Right hindlimb (tissue), 1 donor: ENCODE measurements at regions not wholly inside any gene's neighbourhood (a gene's known extent, or its start where the extent isn't known, plus 50 kb on each side); places are given as distances from the start of the nearest gene placed in this dataset.
"Not testable (repeated sequence)": the region's sequence is repeated elsewhere in the genome, so short reads cannot be mapped to it uniquely, and the experiment has no call there.

Experiments used
- DNase-seq: peaks from one replicate; pipeline ENCODE4 v3.0.0-alpha.2; 2018

DNA sequence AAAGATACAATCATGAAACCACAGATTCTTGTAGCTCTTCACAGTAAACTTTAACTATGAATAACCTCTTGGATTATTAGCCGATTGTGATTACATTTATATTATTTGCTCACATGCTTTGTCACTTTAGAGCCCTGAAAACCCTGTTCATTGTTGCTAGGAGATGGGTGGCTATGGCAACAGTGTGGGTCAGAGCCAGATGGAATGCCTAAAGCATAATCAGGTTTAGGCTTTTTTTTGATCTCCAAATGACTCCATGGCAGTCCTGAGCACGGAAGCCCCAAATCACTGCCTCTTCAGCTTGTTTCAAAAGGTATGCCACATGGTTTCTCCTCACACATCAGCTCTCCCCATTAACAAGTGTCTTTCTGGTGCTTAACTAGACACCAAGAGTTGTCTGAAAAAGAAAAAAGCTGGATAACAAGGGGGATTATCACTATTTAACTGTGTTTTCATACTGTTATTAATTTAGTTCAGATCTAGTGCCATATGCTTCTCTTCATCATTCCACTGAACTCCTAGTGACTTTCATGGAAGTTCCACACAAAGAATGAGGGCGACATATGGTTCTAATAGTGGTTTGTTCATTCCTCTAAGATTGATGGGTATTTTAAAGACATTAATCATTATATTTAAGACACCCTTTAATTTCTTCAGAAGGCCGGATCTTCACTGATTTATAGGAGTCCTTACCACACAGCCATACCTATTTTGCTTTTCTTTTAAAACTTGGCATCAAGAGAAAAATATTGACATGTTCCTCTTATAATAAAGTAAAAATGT, 88.8 kb upstream of the PAM start:
- no peak for DNase-seq

DNA sequence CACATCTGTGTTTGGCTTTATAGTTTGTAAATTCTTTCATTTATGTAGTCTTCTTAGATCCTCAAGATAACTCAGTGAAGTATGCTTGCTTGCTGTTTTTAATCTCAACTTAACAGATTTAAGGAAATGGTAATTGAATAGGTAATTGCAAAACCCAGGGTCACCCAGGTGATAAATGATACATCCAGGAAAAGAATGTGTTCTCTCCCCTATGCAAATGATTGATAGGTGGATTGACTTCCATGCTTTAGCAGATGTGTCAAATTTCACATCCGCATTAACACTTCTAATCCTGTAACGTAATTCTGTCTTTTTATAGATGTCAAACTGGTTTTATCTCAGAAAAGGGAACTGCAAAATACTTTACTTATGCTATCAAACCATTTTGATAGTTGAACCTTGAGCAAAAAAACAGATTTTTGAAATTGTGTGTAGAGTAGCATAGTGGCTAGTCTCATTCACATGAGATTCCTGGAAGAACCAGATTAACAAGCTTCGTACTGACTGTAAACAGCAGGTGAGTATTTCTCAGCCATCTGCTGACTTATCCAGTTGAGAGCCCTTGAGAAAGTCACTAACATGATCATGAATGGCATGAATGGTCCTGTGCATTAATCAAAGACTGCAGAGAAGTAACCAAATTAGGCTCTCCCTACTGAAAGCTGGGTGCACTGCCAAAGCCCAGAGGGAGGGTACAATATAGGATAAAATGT, 86.7 kb upstream of the PAM start:
- no peak for DNase-seq

DNA sequence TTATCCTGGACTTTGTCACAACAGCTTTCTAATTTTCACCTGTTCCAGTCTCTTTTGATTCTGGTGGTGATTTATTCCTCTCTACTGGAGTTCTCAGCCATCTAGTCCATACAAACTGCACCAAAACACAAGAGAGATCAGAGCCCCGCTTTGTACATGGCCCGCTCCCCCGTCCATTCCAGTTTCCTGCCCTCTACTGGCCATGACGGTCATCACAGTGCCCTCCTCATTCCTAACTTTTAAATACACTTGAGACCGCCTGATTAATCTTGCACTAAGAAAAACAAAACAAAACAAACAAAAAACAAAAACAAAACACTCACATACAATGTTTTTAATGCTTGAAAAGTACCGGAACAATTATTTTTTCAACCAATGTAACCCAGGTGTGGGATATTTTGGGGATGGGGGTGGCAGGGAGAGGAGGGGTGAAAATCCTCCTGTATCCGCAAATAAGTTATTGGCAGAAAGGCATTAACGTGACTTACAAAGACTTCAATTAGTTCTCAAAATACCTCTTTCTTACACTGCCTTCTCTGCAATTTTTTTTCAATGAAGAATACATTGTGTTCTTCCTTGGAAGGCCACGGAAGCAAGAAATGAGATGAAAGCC, 84.8 kb upstream of the PAM start:
- DNase-seq, result no peak

DNA sequence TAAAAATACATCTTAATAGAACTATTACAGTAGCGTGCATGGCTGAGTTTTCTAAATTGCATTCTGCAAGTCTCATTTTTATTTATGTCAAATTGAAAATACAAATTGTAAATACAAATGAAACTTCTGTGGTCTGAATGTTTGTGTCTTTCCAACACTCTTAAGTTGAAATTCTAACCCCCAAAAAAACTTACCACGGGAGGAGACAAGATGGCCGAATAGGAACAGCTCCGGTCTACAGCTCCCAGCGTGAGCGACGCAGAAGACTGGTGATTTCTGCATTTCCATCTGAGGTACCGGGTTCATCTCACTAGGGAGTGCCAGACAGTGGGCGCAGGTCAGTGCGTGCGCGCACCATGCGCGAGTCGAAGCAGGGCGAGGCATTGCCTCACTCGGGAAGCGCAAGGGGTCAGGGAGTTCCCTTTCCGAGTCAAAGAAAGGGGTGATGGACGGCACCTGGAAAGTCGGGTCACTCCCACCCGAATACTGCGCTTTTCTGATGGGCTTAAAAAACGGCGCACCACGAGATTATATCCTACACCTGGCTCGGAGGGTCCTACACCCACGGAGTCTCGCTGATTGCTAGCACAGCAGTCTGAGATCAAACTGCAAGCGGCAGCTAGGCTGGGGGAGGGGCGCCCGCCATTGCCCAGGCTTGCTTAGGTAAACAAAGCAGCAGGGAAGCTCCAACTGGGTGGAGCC, 83.9 kb upstream of the PAM start:
- DNase-seq, result not testable (repeated sequence)

DNA sequence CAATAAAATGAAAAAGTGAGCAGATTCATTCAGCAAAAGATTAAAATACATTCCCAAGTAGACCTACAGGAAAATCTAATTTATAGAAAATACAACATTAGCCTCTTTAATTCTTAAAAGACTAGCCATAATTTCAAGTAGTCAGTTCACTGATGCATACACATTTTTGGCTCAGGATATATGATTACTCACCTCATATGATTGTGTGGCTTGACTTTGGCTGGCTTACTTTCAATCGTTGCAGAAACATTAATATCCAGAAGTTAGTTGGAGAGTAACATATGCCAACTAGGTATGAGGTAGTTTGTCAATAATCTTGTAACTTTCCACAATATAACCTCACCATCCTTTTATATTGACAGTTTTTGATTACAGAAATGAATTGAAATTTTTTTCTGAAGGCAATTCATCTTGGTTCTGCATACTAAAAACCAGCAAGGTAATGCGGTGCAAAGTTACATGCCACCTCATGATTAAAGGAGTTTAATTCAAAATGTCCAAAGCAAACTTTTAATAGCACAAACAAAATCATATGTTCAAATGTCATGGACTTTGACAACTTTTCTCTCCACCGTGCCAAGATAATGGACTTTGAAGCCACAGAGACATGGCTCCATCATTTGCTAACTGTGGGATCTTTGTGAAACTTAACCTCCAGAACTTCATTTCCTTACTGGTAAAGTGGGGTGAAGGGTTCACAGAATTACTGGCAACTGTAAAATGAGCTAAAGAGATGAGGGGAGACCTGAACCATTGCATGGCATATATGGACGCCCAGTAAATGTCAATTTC, 76.6 kb upstream of the PAM start:
- DNase-seq, result no peak

DNA sequence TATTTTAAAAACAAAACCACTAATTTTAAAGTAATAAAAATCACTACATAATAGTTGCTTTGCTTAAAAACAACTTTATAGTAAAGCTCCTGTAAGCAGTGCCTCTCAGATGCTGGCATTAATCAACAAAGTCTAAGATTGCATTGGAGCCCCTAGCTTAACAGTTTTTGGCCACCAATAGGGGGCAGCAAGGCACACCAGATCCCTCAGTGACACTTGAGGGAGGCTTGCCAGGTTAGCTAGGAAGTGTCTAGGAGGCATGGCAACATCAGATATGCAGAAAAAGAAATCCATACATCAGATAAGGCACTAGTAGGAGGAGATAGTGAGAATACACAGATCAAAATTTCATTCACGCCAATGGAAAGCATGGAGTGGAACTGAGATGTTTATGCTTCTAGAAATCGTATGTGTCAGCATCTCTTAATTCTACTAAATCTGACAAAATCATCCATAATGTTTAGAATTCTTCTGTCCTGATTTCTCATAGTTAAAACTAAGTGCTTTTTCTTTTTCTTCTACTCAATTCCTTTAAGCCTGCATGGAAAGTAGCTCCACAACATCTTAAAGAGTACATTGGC, 73.6 kb upstream of the PAM start:
- DNase-seq, result peak; percentile 63

GRCh38 chr5:102682101-102682647, 72.9 kb upstream of the PAM start:
- no peak for DNase-seq

- DNase-seq, result not testable (repeated sequence)
Observed at GRCh38 chr5:102688076-102688475, 67.0 kb upstream of the PAM start.

- not testable (repeated sequence) for DNase-seq
Observed at GRCh38 chr5:102688581-102689342, 66.3 kb upstream of the PAM start.

DNA sequence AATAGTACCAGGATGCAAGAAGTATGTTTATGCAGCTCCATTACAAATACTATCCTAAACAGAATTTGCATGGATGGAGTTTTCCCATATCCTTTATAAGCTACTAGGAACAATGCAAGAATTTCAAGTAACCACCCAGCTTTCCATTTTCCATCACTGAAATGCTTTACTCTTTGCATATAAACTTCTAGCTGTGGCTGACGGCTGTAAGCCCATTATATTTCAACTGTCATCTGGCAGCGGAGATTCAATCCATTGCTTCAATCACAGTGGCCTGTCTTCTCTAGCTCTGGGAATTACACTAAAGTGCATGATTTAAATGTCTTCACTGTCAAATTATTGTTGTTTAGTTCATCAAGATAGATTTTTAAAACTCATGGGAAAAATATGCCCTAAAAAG, 64.2 kb upstream of the PAM start:
- no peak for DNase-seq

DNA sequence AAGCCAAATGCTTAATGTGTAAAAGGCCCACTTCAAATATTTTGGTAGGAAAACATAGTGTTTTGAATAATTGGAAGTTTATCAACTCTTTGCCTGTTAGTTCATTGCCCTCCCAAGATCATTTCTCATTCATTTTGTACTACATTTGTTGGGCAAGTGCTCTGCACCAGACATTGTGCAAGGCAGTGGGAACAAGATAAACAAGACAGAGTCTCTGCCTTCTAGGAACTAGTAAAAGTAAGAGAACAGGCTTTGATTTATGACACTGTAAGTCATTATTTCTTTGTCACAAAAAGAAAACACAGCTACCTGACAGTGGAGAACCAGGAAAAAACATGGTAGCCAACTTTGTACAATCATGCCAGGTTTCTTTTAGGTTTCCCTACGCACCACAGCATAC, 63.7 kb upstream of the PAM start:
- DNase-seq, result no peak

DNA sequence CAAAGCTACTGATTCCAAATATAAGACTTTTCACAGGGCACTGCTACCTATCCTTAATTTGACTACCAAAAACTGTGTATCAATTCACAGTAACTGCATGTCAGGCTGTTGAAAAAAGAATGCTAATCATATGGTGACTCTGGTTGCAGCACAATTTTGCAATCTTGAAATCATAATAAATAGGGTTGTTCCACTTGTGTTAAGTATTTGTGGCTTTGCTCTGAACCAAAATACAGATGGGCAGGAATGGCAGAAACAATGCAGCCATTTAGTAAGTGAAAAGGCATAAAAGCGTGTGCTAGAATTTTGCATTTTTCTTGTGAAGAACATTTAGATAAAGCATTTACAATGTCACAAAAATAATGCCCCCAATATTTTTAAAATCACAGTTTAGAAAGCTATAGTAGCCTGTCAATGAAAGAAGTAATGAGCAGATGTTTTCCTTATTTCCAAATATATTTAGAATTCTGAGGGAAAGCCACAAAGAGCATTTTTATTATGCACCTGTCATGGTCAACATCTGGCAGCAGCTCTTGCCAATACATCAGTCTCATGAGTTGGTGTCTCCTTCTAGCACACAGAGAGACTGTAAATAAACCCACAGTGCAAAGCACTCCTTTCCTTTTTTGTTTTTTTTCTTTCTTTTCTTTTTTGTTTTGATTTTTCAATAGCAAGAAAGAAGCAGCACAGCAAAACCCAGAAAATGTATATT, 54.8 kb upstream of the PAM start:
- DNase-seq, result peak; percentile 42

DNA sequence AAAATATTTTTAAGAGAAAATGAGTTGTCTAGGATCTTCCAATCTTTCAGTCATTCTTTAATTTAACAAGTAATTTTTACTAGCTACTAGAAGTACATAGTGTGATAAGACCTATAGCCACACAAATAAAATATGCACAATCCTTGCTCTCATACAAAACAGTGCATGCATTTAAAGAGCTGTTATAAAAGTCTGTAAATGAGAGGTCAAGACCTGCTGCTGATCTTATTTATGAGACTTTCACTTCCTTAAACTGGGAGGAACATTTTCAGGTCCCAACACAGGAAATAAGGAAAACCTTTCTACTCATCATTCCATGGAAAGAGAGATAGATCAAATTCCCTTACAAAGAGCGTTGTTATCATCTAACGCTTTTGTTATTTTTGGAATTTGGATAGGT, 54.2 kb upstream of the PAM start:
- no peak for DNase-seq

DNA sequence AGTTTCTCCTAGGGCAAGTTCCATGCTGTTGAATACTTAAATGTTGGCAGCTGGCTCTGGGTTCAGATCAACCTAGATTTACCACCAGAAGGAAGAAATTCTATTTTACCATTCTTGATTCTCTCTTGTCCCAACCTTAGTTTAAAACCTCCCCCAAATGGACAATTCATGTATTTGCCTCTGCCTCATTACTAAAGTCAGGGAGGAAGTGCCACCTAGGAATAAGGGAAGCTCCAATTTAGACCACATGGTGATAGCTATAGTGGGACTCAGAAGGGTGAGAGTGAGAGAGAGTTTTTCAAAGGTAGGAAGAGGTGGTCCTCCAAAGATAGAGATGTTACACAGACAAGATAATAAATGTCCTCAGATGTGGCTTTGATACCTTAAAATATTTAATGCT, 53.4 kb upstream of the PAM start:
- DNase-seq, result no peak
